ENCODE measurements at regions not wholly inside any gene's neighbourhood (a gene's known extent, or its start where the extent isn't known, plus 50 kb on each side); places are given as distances from the start of the nearest gene placed in this dataset.
A peak's percentile ranks its signal among the peaks of the same experiment; 100 is the strongest.

DNA sequence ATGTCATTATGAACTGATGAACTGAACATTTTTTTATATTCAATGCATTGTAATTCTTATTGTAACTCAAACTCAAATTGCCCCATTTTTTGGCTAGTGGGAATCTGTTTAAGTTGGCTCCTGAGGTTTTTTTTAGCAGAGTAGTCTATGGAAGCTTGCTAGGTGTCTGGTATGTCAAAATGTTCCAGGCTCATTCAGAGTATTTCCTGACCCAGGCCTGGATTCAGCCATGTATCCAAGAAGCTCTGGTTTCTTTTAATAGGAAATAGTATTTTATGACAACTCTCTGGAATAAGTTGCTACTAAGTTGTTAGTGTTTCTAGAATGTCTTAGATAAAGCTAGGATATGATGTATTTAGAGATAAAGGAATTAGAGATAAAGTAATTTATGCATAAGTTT, 288.0 kb downstream of the ARL4A start:
- Mint-ChIP-seq H3K4me3 (no peak overlapping the region), H3K9me3 (peaks cover 5% of the 10 kb centered on the region), H3K27ac (ENCODE audit: unreplicated experiment) (no peak overlapping the region), H3K4me1 (peaks cover 10% of the 10 kb centered on the region), H3K36me3 (ENCODE audit: low read depth) (peaks cover 3% of the 10 kb centered on the region), H3K27me3 (ENCODE audit: low read depth) (no peaks in the 10 kb centered on the region)
- TF ChIP-seq, protein P1, sequence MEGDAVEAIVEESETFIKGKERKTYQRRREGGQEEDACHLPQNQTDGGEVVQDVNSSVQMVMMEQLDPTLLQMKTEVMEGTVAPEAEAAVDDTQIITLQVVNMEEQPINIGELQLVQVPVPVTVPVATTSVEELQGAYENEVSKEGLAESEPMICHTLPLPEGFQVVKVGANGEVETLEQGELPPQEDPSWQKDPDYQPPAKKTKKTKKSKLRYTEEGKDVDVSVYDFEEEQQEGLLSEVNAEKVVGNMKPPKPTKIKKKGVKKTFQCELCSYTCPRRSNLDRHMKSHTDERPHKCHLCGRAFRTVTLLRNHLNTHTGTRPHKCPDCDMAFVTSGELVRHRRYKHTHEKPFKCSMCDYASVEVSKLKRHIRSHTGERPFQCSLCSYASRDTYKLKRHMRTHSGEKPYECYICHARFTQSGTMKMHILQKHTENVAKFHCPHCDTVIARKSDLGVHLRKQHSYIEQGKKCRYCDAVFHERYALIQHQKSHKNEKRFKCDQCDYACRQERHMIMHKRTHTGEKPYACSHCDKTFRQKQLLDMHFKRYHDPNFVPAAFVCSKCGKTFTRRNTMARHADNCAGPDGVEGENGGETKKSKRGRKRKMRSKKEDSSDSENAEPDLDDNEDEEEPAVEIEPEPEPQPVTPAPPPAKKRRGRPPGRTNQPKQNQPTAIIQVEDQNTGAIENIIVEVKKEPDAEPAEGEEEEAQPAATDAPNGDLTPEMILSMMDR (conservative IDR thresholded peaks at IDR 0.05) = no peak
- DNase-seq (ENCODE audit: low read depth, low spot score) = no peak

DNA sequence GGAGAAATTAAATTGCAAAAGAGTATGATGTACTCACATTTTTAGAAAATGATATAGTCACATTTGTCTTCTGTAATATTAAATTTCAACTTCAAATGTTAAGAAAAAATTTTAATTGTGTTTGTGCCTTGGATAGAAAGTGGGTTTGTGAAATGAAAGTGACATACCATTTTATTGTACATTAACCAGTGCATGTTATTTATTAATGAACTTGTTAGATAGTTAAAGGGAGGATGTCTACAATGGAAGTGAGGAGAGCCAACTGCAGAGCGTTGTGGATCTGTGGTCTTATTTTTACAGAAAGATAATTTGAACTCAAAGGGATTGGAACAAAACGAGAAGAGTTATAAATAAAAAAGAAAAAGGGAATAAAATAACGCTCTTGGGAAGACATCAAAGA, 291.7 kb downstream of the ARL4A start:
- Mint-ChIP-seq H3K9me3 (peaks cover 3% of the 10 kb centered on the region), H3K4me1 (no peaks in the 10 kb centered on the region), H3K27me3 (ENCODE audit: low read depth) (no peaks in the 10 kb centered on the region), H3K36me3 (ENCODE audit: low read depth) (peaks cover 6% of the 10 kb centered on the region), H3K27ac (ENCODE audit: unreplicated experiment) (no peak overlapping the region), H3K4me3 (no peak overlapping the region)
- TF ChIP-seq, protein P1 (conservative IDR thresholded peaks at IDR 0.05) = no peak
- DNase-seq (ENCODE audit: low read depth, low spot score) = no peak

DNA sequence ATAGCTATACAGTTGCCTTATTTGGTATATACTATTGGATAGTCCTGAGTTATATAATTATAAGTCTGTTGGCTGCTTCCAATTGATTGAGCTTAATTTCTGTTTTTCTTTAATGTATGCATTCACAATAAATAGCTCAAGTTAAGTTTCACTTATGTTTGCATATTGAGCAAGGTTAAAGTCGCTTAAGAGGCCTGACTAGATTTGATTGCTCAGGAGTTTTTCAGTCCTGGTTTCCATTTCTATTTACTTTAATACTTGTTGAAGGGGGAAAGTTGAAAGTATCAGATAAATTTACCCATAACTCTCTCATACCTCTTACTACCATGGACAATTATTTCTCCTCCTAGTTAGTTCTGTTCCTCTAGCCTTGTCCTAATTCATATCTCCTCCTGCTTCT, 294.7 kb downstream of the ARL4A start:
- TF ChIP-seq, protein P1 (conservative IDR thresholded peaks at IDR 0.05) = no peak
- no peak overlapping the region for H3K27ac Mint-ChIP-seq (ENCODE audit: unreplicated experiment)
- no peak overlapping the region for H3K4me3 Mint-ChIP-seq
- no peaks in the 10 kb centered on the region for H3K27me3 Mint-ChIP-seq (ENCODE audit: low read depth)
- H3K36me3 Mint-ChIP-seq (ENCODE audit: low read depth) = peaks cover 3% of the 10 kb centered on the region
- no peaks in the 10 kb centered on the region for H3K9me3 Mint-ChIP-seq
- no peak for DNase-seq (ENCODE audit: low read depth, low spot score)
- H3K4me1 Mint-ChIP-seq = no peaks in the 10 kb centered on the region

DNA sequence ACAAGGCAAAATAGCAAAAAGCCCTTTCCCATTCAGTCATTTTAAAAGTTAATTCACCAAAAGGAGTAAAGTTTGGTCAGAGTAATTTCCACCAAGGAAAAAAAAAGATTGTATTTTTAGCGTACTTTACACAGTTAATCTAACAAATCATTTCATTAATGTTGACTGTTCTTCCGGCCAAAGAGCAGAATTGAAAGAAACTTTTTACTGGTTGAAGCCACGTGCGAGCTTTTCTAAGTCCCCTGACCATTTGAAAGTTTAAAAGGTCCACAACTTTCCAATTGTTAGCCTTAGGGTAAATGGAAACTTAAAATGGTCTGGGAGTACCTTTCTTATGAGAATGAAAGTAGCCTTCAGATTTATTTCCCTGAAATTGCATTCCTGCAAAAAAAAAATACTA, 296.7 kb downstream of the ARL4A start:
- DNase-seq (ENCODE audit: low read depth, low spot score) = no peak
- Mint-ChIP-seq H3K4me3 (no peak overlapping the region), H3K27ac (ENCODE audit: unreplicated experiment) (no peak overlapping the region), H3K27me3 (ENCODE audit: low read depth) (no peaks in the 10 kb centered on the region), H3K9me3 (no peaks in the 10 kb centered on the region), H3K36me3 (ENCODE audit: low read depth) (peaks cover 10% of the 10 kb centered on the region), H3K4me1 (no peaks in the 10 kb centered on the region)
- TF ChIP-seq, protein P1 (conservative IDR thresholded peaks at IDR 0.05) = no peak

DNA sequence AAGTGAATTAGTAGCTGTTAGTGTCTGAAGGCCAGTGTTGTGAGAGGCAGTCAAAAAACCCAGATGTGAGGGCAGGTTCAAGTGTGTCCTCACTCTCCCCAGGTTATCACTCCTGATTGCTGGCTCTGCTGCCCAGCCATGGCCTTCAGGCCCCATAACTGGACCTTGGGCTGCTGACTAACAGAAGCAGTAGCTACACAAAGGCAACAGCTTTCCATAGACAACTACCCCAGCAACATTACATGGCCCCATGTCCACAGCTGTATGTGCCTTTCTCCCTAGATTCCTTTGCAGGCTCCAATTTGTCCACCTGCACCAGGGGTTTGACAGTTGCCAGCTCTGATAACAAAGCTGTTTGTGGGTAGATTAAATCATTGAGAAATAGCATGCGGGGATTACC, 297.8 kb downstream of the ARL4A start:
- Mint-ChIP-seq H3K4me3 (no peak overlapping the region), H3K4me1 (no peaks in the 10 kb centered on the region), H3K9me3 (no peaks in the 10 kb centered on the region), H3K36me3 (ENCODE audit: low read depth) (peaks cover 13% of the 10 kb centered on the region), H3K27me3 (ENCODE audit: low read depth) (no peaks in the 10 kb centered on the region), H3K27ac (ENCODE audit: unreplicated experiment) (peak overlapping the region; percentile 45)
- TF ChIP-seq, protein P1 (conservative IDR thresholded peaks at IDR 0.05) = no peak
- no peak for DNase-seq (ENCODE audit: low read depth, low spot score)

DNA sequence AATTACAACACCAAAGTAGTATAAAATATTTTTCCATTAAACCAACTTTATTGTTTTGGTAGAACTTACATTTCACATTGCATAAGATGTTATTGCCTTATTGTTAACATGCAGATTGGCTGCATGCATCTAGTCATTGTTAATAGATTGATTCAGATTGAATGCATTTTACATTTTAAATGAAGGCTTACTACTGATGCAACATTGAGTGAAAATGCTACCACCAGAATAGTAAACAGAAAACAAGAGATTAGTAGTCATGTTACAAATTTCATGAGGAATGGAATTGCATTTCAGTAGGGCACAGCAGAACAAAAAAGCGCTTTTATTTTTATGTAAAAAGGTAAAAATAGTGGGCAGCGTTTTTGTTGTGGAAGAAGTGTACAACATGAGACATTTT, 298.3 kb downstream of the ARL4A start:
- DNase-seq (ENCODE audit: low read depth, low spot score) = no peak
- TF ChIP-seq, protein P1 (conservative IDR thresholded peaks at IDR 0.05) = no peak
- no peaks in the 10 kb centered on the region for H3K27me3 Mint-ChIP-seq (ENCODE audit: low read depth)
- no peaks in the 10 kb centered on the region for H3K9me3 Mint-ChIP-seq
- H3K27ac Mint-ChIP-seq (ENCODE audit: unreplicated experiment) = no peak overlapping the region
- no peaks in the 10 kb centered on the region for H3K4me1 Mint-ChIP-seq
- H3K4me3 Mint-ChIP-seq = no peak overlapping the region
- peaks cover 13% of the 10 kb centered on the region for H3K36me3 Mint-ChIP-seq (ENCODE audit: low read depth)
